Keratinocyte (primary cell): ENCODE measurements at regions not wholly inside any gene's neighbourhood (a gene's known extent, or its start where the extent isn't known, plus 50 kb on each side); places are given as distances from the start of the nearest gene placed in this dataset.

ENCODE experiments used
- DNase-seq: peaks from one replicate; pipeline ENCODE4 v3.0.0-alpha.2; 2011; ENCODE audit warnings: low read depth, missing footprints, low spot score
- FAIRE-seq: peaks from 2 replicates; lab custom pipeline; 2011; peaks lifted over from hg19 to GRCh38; lab: Jason Lieb, UNC
- H2AFZ ChIP-seq: 2 replicates; pipeline ENCODE4 v1.6.0; 2012; ENCODE audit warnings: low read length, control low read depth, inconsistent platforms; ENCODE audit not compliant: control insufficient read depth
- H3K27ac ChIP-seq: 2 replicates; pipeline ENCODE4 v1.5.1; 2011; ENCODE audit warnings: low read length; ENCODE audit not compliant: control insufficient read depth, insufficient read depth
- H3K27me3 ChIP-seq: 3 replicates; pipeline ENCODE4 v1.6.0; 2011; ENCODE audit warnings: low read length; ENCODE audit not compliant: control insufficient read depth, insufficient read depth; ENCODE audit errors: extremely low read depth
- H3K36me3 ChIP-seq, 2 experiments: 2 replicates in 1 of 2; 3 replicates in 1 of 2; pipeline ENCODE4 v1.5.1; 2011; ENCODE audit warnings: low read length in 2 of 2, mild to moderate bottlenecking in 1 of 2; ENCODE audit not compliant: control insufficient read depth in 2 of 2, insufficient read depth in 2 of 2; ENCODE audit errors: extremely low read depth in 1 of 2
- H3K4me1 ChIP-seq: 3 replicates; pipeline ENCODE4 v1.5.1; 2011; ENCODE audit warnings: low read length; ENCODE audit not compliant: control insufficient read depth, insufficient read depth; ENCODE audit errors: extremely low read depth
- H3K4me2 ChIP-seq: 3 replicates; pipeline ENCODE4 v1.6.0; 2011; ENCODE audit warnings: low read depth, low read length; ENCODE audit not compliant: control insufficient read depth, insufficient read depth; ENCODE audit errors: extremely low read depth
- H3K4me3 ChIP-seq, 3 experiments: fragments of 200-600 bp in 1 of 3; sonication (generic) in 1 of 3; 2 replicates in 2 of 3; 3 replicates in 1 of 3; pipeline ENCODE4 v1.5.1; 2011 to 2016; ENCODE audit warnings: low read length in 3 of 3, mild to moderate bottlenecking in 3 of 3, control low read depth in 2 of 3, inconsistent platforms in 1 of 3, low read depth in 1 of 3, mixed read lengths in 1 of 3, mixed run types in 1 of 3, moderate library complexity in 1 of 3; ENCODE audit not compliant: control insufficient read depth in 2 of 3, insufficient read depth in 2 of 3; ENCODE audit errors: extremely low read depth in 1 of 3
- H3K79me2 ChIP-seq: 2 replicates; pipeline ENCODE4 v1.6.0; 2012; ENCODE audit warnings: low read length; ENCODE audit not compliant: control insufficient read depth, insufficient read depth
- H3K9ac ChIP-seq: 3 replicates; pipeline ENCODE4 v1.6.0; 2011; ENCODE audit warnings: low read length; ENCODE audit not compliant: control insufficient read depth, insufficient read depth; ENCODE audit errors: extremely low read depth
- H3K9me1 ChIP-seq: 3 replicates; pipeline ENCODE4 v1.6.0; 2011; ENCODE audit warnings: low read length; ENCODE audit not compliant: control insufficient read depth, insufficient read depth; ENCODE audit errors: extremely low read depth
- H3K9me3 ChIP-seq: 2 replicates; pipeline ENCODE4 v1.5.1; 2012; ENCODE audit warnings: low read depth, low read length; ENCODE audit not compliant: control insufficient read depth
- H4K20me1 ChIP-seq: 3 replicates; pipeline ENCODE4 v1.6.0; 2011; ENCODE audit warnings: low read length; ENCODE audit not compliant: control insufficient read depth, insufficient read depth; ENCODE audit errors: extremely low read depth
- EZH2 ChIP-seq: IDR thresholded peaks from one replicate; pipeline ENCODE4 v1.6.1; 2012; ENCODE audit warnings: inconsistent platforms, mild to moderate bottlenecking, low read length, moderate library complexity
- dilution Hi-C: fragments of 300-500 bp; cut with MboI; formaldehyde crosslinking; loops from one replicate; pipeline ENCODE4 v1.7.0; 2020; ENCODE audit warnings: low sequenced_read_pairs; ENCODE audit not compliant: extremely low pct_ligation_motif_present
- TF ChIP-seq, protein P1 (sequence below), 3 experiments: IDR thresholded peaks in 1 of 3; conservative IDR thresholded peaks in 1 of 3; optimal IDR thresholded peaks in 1 of 3; 2 replicates in 2 of 3; 3 replicates in 1 of 3; pipeline versions ENCODE3 to v1.5.1; 2011; ENCODE audit warnings: low read length in 3 of 3, mild to moderate bottlenecking in 3 of 3, moderate library complexity in 2 of 3, control low read depth in 1 of 3, inconsistent platforms in 1 of 3; ENCODE audit not compliant: insufficient read depth in 2 of 3; ENCODE audit errors: extremely low read depth in 1 of 3

- Histone ChIP-seq H3K4me1 (no peaks in the 10 kb centered on the region), H3K27ac (no peak overlapping the region), H3K9me3 (peaks cover 3% of the 10 kb centered on the region), H3K4me2 (no peak overlapping the region), H4K20me1 (no peaks in the 10 kb centered on the region), H3K36me3 (no peaks in the 10 kb centered on the region), H3K79me2 (no peaks in the 10 kb centered on the region), H3K9me1 (no peaks in the 10 kb centered on the region), H3K27me3 (no peaks in the 10 kb centered on the region), H3K4me3 (no peak overlapping the region), H3K9ac (no peak overlapping the region), H2AFZ (no peak overlapping the region)
- no peak for TF ChIP-seq EZH2
- TF ChIP-seq, protein P1, sequence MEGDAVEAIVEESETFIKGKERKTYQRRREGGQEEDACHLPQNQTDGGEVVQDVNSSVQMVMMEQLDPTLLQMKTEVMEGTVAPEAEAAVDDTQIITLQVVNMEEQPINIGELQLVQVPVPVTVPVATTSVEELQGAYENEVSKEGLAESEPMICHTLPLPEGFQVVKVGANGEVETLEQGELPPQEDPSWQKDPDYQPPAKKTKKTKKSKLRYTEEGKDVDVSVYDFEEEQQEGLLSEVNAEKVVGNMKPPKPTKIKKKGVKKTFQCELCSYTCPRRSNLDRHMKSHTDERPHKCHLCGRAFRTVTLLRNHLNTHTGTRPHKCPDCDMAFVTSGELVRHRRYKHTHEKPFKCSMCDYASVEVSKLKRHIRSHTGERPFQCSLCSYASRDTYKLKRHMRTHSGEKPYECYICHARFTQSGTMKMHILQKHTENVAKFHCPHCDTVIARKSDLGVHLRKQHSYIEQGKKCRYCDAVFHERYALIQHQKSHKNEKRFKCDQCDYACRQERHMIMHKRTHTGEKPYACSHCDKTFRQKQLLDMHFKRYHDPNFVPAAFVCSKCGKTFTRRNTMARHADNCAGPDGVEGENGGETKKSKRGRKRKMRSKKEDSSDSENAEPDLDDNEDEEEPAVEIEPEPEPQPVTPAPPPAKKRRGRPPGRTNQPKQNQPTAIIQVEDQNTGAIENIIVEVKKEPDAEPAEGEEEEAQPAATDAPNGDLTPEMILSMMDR (optimal IDR thresholded peaks at IDR 0.05 in 1 of 3, IDR thresholded peaks at IDR 0.05 in 1 of 3, conservative IDR thresholded peaks at IDR 0.05 in 1 of 3; ENCODE audit: extremely low read depth in 1 of 3, insufficient read depth in 2 of 3, low read length in 3 of 3): no peak
- no peak for DNase-seq
- dilution Hi-C loops: no loop called here
- FAIRE-seq: no peak
These were observed 510.7 kb downstream of the HAPSTR1 start for GRCh38 chr16:9602189-9602588.

GRCh38 chr16:9603316-9603715 is 511.9 kb downstream of the HAPSTR1 start:
- Histone ChIP-seq H3K4me3 (no peak overlapping the region), H2AFZ (no peak overlapping the region), H3K36me3 (no peaks in the 10 kb centered on the region), H3K27ac (no peak overlapping the region), H3K4me2 (no peak overlapping the region), H4K20me1 (no peaks in the 10 kb centered on the region), H3K4me1 (no peaks in the 10 kb centered on the region), H3K9me3 (peaks cover 3% of the 10 kb centered on the region), H3K27me3 (no peaks in the 10 kb centered on the region), H3K9ac (no peak overlapping the region), H3K9me1 (no peaks in the 10 kb centered on the region), H3K79me2 (no peaks in the 10 kb centered on the region)
- dilution Hi-C loops: no loop called here
- no peak for TF ChIP-seq EZH2
- TF ChIP-seq, protein P1 (optimal IDR thresholded peaks at IDR 0.05 in 1 of 3, IDR thresholded peaks at IDR 0.05 in 1 of 3, conservative IDR thresholded peaks at IDR 0.05 in 1 of 3; ENCODE audit: extremely low read depth in 1 of 3, insufficient read depth in 2 of 3, low read length in 3 of 3): no peak
- DNase-seq (no peak), FAIRE-seq (no peak)
